ENCODE measurements at regions not wholly inside any gene's neighbourhood (a gene's known extent, or its start where the extent isn't known, plus 50 kb on each side); places are given as distances from the start of the nearest gene placed in this dataset.
"Not testable (repeated sequence)": the region's sequence is repeated elsewhere in the genome, so short reads cannot be mapped to it uniquely, and the experiment has no call there.

DNA sequence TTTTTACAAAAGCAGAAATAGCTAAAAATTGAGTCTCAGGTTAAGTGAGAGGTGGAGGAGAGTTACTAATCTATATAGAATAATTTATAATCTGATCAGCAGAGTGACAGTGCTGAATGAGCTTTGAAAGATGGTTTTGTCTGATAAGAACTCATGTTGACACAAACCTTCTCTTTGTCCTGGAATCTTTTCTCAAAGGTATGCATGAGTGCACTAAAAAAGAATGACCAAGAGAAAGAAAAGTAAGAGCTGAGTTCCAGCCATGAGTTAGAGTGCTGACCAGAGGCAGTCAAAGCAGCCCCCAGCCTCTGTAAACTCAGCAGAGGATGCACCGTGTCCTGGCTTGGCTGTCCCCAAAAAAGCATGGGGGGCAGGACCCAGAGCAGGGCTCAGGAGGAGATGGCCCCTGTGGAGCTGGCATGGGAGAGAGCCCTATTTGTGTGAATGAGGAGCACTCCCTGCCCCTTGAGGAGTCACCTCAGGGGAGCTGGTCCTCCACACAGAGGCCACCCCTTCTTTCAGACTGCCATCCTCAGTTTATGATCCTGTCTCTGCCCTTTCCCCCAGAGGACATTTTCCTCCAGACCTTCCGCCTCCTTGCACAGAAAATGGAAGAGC is 129.8 kb downstream of the SEC23A start:
- ATAC-seq: no peak
- DNase-seq: no peak

DNA sequence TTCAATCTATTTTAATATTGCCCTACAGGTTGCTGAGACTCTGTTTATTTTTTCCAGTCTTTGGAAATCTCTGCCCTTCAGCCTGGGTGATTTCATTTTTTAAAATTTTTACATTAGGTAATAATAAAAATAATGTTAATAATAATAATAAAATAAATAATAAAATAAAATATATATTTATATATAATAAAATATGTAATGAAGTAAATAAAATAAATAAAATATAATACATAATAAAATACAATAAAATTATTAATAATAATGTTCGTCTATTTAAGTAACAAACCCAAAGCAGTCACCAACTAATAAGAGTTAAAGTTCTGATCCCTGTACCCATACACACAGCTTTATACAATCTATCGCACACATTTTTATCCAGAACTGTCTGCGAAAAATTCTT is 130.5 kb downstream of the SEC23A start:
- ATAC-seq (no peak), DNase-seq (no peak)

DNA sequence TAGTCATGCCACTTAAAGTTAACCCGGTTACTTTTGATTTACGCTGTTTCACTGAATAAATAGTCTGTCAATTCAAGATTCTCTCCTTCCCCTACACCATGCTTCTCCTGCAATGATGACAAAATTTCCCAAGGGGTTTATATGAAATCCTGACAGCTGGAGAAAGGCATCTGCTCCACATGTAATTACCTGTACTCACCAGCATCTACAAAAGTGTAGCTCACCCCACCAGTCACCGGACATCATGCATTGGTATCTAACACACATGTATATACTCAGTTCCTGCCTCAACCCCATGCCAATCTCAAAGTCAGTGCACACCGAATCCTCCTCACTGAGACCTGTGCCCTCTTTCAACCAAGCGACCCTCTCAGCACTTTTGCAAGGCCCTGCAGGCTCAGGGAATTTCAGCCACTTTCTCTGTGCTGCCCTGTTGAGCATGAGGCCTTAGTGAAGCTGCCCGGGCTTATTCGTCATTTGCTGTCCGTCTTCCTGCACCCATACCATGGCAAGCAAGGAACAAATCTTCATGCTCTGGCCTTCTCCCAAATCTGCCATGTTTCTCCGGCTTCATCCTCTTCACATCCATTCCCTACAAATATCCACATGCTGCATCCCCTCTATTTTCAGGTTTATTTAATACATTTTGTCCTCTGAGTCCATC is 131.6 kb downstream of the SEC23A start:
- ATAC-seq (no peak), DNase-seq (no peak)

DNA sequence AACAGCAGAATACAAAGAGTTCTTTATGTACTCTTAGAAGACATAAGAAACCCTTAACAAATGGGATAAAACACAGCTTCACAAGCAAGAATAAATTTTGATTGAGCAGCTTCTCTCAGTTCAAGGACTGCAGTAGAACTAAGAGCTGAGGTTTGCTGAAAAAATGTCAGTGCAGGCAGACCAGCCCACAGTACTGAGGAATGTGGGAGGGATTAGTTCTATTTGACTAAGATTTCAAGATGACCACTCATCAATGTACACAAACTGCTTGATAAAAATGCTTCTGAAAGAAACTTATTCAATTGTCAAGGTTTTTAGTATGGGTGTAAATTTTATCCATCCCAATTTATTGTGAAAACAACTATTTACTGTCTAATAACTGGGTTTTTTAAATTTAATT is 138.4 kb downstream of the SEC23A start:
- DNase-seq (no peak), ATAC-seq (no peak)

DNA sequence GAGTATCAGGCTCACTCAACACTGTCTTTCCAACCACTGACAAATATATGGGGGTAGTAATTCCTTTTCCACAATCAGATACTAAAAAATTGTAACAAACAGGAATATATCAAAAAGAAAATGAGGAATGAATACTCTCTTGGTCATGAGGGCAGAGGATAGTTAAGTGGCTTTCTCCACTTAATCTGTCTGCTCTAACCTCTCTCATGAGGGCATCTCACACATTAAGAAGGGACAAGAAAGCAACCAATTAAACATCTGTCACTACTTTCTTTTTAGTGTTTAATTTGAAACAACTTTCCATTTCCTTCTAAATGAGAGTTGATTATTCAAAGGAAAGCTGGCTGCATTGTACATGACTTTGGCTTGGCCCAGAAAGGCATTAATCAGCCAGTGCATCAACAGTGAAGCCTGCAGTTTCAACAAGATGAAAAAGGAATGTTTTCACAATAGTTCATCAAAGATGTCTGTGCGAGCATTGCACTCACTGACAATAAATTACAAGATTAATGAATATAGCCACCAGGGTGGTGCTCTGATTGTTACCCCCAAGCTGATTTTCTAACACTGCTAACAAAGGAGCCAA is 142.0 kb downstream of the SEC23A start:
- DNase-seq: no peak
- ATAC-seq: no peak

DNA sequence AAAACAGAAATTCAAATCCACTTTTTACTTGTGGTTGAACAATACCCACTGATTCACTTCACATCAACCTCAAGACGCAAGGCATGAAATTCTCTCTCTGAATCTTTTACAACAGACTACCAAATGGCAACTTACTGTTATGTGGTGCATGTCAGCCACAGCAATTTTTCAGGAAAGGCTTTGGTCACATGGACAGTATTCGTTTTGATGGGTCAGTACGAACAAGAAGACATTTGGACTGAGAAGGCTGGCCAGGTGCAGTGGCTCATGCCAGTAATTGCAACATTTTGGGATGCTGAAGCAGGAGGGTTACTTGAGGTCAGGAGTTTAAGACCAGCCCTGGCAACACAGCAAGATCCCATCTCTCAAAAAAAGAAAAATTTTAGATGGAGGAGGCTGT is 144.0 kb downstream of the SEC23A start:
- DNase-seq (no peak), ATAC-seq (no peak)

DNA sequence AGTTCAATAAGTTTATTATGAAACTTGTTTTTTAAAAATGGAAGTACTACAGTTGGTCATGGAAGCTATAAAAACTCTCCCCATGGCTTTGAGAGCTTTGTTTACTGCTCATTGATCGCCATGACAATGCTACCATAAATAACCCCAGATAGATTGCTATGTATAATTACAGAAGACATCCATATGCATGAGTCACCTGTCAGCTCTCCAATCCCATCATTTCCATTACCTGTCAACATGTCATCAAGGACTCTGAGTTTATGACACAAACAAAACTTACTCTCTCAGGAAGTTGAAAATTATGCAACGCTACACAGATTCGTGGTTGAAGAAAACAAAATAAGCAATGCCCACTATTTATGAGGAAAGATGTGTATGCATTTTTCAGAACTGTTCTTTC is 144.4 kb downstream of the SEC23A start:
- no peak for DNase-seq
- no peak for ATAC-seq

DNA sequence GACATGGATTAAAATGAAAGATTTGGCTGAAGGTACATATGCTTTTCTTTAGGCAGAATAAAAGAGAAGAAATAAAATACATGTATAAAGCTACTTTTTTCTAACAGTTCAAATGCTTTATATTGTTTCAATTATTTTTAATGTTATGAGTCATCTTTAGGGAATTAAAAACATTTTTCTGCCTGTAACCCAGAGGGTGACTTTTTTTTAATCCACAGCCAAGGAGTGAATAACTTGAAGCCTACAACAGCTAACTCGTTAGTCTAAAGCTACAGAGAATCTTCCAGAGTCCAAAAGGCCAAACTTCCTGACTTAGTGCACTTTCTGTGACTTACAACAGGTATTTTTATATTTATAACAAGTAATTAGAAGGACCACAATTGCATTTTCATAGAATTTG is 151.6 kb downstream of the SEC23A start:
- ATAC-seq (no peak), DNase-seq (no peak)

DNA sequence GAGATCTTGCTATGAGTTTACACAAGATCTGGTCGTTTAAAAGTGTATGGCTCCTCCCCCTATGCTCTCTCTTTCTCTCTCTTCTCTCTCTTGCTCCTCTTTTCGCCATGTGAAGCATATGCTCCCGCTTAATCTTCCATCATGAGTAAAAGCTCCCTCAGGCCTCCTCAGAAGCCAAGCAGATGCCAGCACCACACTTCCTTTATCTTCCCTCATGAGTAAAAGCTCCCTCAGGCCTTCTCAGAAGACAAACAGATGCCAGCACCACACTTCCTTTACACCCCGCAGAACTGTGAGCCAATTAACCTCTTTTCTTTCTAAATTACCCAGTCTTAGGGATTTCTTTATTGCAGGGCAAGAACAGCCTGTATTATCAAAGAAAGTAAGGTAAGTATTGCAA is 152.4 kb downstream of the SEC23A start:
- no peak for ATAC-seq
- DNase-seq: no peak

DNA sequence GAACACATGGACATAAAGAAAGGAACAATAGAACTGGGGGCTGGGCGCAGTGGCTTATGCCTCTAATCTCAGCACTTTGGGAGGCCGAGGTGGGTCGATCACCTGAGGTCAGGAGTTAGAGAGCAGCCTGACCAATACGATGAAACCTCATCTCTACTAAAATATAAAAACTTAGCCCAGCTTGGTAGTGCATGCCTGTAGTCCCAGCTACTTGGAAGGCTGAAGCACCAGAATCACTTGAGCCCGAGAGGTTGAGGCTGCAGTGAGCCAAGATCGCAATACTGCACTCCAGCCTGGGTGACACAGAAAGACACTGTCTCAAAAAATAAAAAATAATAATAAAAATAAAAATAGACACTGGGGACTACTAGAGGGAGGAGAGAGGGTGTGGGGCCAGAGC is 154.5 kb downstream of the SEC23A start:
- no peak for ATAC-seq
- no peak for DNase-seq

DNA sequence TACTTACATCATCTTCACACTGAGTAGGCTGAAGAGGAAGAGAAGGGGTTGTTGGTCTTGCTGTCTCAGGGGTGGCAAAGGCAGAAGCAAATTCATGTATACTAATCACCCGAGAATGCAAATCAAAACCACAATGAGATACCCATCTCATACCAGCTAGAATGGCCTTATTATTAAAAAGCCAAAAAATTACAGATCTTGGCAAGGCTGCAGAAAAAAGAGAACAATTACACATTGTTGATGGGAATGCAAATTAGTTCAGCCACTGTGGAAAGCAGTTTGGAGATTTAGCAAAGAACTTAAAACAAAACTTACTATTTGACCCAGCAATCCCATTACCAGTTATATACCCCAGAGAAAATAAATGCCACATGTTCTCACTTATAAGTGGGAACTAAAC is 154.9 kb downstream of the SEC23A start:
- ATAC-seq (no peak), DNase-seq (no peak)

DNA sequence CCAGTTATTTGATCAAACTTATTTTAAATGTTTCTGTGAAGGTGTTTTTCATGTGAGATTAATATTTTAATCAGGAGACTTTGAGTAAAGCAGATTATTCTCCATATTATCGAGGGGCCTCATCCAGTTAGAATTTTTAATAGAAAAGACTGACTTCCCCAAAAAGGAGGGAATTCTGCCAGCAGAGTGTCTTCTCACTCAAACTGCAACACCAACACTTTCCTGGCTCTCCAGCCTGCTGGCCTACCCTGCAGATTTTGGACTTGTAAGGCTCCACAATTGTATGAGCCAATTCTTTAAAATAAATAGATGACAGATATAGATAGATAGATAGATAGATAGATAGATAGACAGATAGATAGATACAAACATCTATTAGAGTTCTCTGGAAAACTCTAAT is 155.7 kb downstream of the SEC23A start:
- DNase-seq (no peak), ATAC-seq (no peak)

DNA sequence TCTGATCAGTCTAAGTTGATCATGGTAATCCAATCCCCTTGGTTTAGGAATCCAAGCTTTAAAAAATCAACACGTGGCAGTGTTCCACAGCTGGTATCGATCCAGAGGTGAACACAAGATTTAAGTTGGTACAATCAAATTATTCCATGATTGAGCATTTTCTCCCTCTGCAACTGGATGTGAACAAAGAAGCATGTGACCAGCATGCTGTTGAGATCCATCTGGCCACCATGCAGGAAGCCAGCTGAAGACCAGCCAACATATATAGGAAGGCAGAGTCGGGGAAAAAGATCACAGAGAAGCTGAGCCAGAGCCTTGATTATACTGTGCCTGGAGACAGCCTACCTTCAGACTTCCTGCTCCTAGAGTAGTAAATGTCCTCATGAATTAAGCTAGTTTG is 158.3 kb downstream of the SEC23A start:
- ATAC-seq (no peak), DNase-seq (no peak)

DNA sequence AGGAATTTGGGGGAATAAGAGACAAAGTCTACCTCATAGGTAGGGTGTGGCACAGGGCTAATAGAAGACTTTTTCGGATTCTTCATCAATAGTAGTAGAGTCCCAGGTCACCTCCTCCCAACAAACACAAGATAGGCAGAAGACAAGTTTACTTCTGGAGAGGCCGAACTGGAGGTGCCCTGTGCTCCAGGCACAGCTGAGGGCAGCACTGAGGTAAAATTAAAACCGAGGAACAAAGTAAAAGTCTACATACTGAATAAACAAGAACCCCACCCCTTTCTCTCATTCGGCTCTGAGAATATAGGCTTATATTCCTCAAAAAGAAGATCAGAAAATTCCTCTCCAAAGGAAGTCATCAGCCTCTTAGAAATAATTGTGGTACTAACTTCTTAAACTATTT is 161.5 kb downstream of the SEC23A start:
- ATAC-seq: no peak
- DNase-seq: no peak

DNA sequence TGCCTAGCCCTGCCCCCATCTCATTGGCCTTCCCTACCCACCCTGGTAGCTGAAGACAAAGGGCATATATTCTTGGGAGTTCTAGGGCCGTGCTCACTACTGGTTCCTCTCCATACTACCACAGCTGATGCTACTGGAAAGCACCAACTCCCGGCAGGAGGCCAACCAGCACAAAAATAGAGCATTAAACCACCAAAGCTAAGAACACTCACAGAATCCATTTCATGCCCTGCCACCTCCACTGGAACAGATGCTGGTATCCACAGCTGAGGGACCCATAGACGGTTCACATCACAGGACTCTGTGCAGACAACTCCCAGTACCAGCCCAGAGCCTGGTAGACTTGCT is 170.4 kb downstream of the SEC23A start:
- not testable (repeated sequence) for DNase-seq, ATAC-seq

DNA sequence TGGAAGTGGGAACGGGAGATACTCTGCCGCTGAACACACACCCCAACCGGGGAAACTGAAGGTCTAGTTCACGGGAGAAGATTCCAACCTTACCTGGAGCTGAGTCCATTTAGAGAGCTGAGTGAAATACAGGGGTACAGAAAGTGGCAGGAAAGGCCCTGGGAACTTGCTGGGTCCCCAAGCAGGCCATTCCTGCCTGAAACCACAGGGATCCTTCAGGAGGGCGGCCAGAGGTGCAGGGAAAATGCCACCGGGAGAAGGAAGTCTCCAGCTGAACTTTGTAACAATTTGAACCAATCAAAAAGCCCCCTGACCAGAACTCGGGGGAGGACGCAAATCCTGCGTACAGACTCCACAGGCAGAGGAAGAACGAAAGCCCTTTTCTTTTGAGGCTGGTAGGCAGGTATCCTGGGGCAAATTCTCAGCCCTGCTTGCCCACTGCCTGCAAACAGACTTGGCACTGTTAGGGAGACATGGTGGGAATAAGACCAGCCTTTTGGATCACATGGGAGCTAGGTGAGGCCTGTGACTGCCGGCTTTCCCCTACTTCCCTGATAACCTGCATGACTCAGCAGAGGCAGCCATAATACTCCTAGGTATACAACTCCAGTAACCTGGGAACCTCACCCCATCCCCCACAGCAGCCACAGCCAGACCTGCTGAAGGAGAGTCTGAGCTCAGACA is 170.9 kb downstream of the SEC23A start:
- no peak for DNase-seq
- ATAC-seq: no peak

DNA sequence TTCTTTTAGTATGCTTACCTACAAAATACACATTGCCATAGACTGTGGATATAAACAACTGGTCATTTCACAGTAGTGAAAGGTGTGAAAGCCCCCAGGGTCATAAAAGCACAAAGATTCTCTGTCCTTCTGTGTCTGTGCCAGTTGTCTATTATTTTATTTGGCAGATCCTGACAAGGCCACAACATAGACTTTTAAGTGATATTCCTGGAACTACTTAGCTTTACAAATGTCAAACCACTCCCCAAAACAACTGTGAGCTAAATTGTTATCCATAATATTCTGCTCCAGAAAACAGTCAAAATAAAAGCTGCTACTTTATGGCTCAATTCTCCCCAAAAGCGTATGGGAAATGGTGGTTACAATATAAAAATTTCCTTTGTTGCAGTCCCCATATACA is 172.1 kb downstream of the SEC23A start:
- no peak for DNase-seq
- ATAC-seq: no peak

DNA sequence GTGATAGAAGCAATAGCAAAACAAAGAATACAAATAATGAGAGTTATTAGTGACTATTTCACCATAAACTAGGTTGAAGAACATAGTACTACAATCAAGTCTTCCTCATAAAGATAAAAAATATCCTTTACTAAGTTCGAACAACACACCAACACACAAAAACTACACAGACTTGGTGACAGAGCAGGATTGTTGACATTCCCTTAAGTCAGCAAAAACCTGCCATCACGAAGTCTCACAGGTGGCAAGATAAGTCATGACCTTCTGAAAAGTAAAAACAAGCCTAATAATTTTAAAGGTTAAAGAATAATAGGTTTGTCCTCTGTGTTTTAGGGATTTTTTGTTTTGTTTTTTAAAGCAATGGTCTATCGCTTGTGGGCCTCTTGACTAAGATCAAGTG is 173.0 kb downstream of the SEC23A start:
- ATAC-seq (no peak), DNase-seq (no peak)

DNA sequence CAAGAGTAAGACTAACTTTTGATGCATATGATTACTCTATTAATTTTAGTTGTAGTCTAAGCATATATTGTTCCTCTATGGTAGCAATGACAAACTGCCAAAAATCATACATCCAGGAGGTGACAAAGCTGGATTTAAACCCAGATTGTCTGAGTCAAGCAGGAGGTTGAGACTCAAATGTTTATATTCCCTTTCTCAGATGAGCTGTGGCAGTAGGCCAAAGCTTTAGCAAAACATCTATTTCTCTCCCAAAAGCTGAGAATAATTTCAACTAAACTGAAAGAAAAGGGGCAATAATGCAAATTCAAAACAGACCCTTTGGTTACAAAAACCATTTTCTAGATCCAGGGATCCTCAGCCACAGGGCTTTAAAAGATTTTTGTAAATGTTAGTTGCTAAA is 173.6 kb downstream of the SEC23A start:
- ATAC-seq (no peak), DNase-seq (no peak)

DNA sequence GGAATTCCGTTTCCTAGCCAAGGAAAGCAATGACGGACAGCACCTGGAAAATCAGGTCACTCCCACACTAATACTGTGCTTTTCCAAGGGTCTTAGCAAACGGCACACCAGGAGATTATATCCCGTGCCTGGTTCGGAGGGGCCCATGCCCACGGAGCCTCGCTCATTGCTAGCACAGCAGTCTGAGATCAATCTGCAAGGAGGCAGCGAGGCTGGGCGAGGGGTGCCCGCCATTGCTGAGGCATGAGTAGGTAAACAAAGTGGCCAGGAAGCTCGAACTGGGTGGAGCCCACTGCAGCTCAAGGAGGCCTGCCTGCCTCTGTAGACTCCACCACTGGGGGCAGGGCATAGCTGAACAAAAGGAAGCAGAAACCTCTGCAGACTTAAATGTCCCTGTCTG is 181.1 kb downstream of the SEC23A start:
- DNase-seq, ATAC-seq: not testable (repeated sequence)

DNA sequence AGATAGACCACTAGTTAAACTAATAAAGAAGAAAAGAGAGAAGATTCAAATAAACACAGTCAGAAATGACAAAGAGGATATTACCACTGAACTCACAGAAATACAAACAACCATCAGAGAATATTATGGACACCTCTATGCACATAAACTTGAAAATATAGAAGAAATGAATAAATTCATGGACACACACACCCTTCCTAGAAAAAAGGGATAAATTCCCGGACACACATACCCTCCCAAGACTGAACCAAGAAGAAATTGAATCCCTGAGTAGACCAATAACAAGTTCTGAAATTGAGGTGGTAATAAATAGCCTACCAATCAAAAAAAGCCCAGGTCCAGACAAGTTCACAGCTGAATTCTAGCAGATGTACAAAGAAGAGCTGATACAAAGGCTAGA is 187.9 kb downstream of the SEC23A start:
- DNase-seq: no peak
- ATAC-seq: no peak

DNA sequence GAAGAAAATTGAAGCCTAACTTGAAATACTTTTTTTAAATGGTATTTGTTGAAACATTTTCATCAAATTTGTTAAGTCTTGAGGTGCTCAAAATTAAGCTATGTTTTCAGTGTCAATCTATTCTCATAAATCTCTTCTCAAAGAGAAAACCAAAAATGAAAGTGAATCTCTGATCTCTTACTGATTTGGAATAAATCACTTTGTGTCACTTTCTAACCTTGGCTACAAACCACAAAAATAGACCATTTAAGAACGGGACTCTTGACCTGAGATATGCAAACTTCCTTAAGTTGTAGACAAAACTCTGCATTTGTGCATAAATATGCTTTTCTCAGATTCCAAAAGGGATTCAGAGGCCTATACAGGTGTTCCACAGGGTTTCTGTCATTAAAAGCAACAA is 192.9 kb downstream of the SEC23A start:
- no peak for DNase-seq
- no peak for ATAC-seq

DNA sequence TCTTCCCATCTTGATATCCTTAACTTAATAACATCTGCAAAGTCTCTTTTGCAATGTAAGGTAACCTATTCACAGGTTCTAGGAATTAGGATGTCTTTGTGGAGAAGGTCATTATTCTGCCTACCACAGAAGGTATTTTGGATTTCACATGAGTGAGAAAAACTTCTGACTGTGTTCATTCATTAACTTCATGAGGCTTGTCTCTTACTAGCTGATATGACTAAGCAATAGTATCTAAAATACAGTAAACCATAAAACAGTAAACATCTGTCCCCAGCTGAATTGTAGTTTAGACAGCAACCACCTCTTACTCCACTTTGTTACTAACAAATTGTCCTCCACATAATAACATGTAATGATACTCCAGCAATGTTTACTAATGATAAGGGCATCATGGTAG is 198.1 kb downstream of the SEC23A start:
- DNase-seq: no peak
- no peak for ATAC-seq

DNA sequence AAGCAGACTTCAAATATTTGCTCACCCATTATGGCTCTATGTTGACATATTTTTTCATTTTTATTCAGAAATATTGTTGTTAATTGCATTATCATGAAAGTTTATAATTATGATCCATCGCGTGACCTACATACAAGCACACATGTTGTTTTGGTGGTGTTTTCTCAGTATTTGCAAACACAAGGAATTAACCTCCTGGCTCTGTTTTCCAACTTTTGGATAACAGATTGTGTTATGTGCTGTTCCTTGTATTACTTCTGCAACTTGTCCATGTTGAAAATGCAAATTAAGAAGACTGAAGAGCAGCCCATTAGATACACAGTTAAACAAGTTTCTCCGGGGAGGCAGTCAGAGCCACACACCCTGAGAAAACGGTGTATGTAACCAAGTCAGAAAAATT is 201.2 kb downstream of the SEC23A start:
- DNase-seq: no peak
- ATAC-seq: no peak

Data from stimulated activated naive CD8-positive, alpha-beta T cell treated with anti-CD3 and anti-CD28 coated beads, Interleukin-15, Interleukin-2, amounts not matched to agents 100 U/mL and 50 U/mL, for 24 hours (primary cell).